H1 (cell line): ENCODE measurements at regions not wholly inside any gene's neighbourhood (a gene's known extent, or its start where the extent isn't known, plus 50 kb on each side); places are given as distances from the start of the nearest gene placed in this dataset.

Source experiments
- BACH1 ChIP-seq: IDR thresholded peaks from 2 replicates; pipeline ENCODE4 v1.6.1; 2012; ENCODE audit warnings: low read length, improper control_type of control experiment
- CTCF ChIP-seq, 3 experiments: IDR thresholded peaks; 1 replicate in 2 of 3; 2 replicates in 1 of 3; pipeline versions ENCODE4 v1.5.1 to v1.6.1; 2011; ENCODE audit warnings: low read length in 3 of 3, mild to moderate bottlenecking in 3 of 3, inconsistent platforms in 2 of 3, low read depth in 1 of 3, moderate library complexity in 1 of 3; ENCODE audit not compliant: insufficient read depth in 1 of 3; ENCODE audit errors: control extremely low read depth in 1 of 3
- EZH2 ChIP-seq: fragments of 200-600 bp; sonication (generic); IDR thresholded peaks from 2 replicates; pipeline ENCODE4 v1.7.1; 2012; ENCODE audit warnings: low read depth, mild to moderate bottlenecking, moderate library complexity, low read length, inconsistent platforms; ENCODE audit not compliant: severe bottlenecking
- POLR2AphosphoS5 ChIP-seq: IDR thresholded peaks from 2 replicates; pipeline ENCODE4 v1.6.1; 2011; ENCODE audit warnings: low read depth, low read length
- RFX5 ChIP-seq: IDR thresholded peaks from 2 replicates; pipeline ENCODE4 v1.6.1; 2011; ENCODE audit warnings: low read depth, low read length, improper control_type of control experiment, borderline replicate concordance

- TF ChIP-seq POLR2AphosphoS5: no peak
- TF ChIP-seq EZH2: no peak
- no peak for TF ChIP-seq BACH1
- no peak for TF ChIP-seq CTCF (IDR thresholded peaks at IDR 0.05; ENCODE audit: control extremely low read depth in 1 of 3, insufficient read depth in 1 of 3, low read depth in 1 of 3, low read length in 3 of 3)
- no peak for TF ChIP-seq RFX5
Observed at GRCh38 chr14:98393527-98393926, 878.5 kb downstream of the BCL11B start.
